H1 (cell line): ENCODE measurements at regions not wholly inside any gene's neighbourhood (a gene's known extent, or its start where the extent isn't known, plus 50 kb on each side); places are given as distances from the start of the nearest gene placed in this dataset.

Source experiments
- CBX8 ChIP-seq: fragments of 300-800, 300-1000 bp; sonication (generic); IDR thresholded peaks from 2 replicates; pipeline ENCODE4 v1.7.1; 2016; ENCODE audit warnings: low read depth, low read length, borderline replicate concordance
- CHD7 ChIP-seq: fragments of 300-600 bp; sonication (generic); IDR thresholded peaks from 2 replicates; pipeline ENCODE4 v1.7.1; 2012; ENCODE audit warnings: low read length, moderate library complexity, mild to moderate bottlenecking, inconsistent platforms; ENCODE audit not compliant: insufficient replicate concordance
- EZH2 ChIP-seq: fragments of 200-600 bp; sonication (generic); IDR thresholded peaks from 2 replicates; pipeline ENCODE4 v1.7.1; 2012; ENCODE audit warnings: low read depth, mild to moderate bottlenecking, moderate library complexity, low read length, inconsistent platforms; ENCODE audit not compliant: severe bottlenecking
- GABPA ChIP-seq: IDR thresholded peaks from 2 replicates; pipeline ENCODE4 v1.6.1; 2011; ENCODE audit warnings: mild to moderate bottlenecking, low read length, moderate library complexity, borderline replicate concordance; ENCODE audit not compliant: insufficient read depth
- MAFK ChIP-seq: IDR thresholded peaks from 2 replicates; pipeline ENCODE4 v1.6.1; 2012; ENCODE audit warnings: low read depth, mild to moderate bottlenecking, improper control_type of control experiment, low read length
- SP1 ChIP-seq: IDR thresholded peaks from 2 replicates; pipeline ENCODE4 v1.6.1; 2011; ENCODE audit warnings: low read depth, low read length
- TEAD4 ChIP-seq: IDR thresholded peaks from 2 replicates; pipeline ENCODE4 v1.6.1; 2012; ENCODE audit warnings: low read depth, low read length, inconsistent platforms, mixed read lengths

GRCh38 chr19:27735314-27735713, 1477.6 kb downstream of the UQCRFS1 start (continued):
- no peak for TF ChIP-seq CHD7
- no peak for TF ChIP-seq GABPA
- no peak for TF ChIP-seq CBX8
- no peak for TF ChIP-seq EZH2
- TF ChIP-seq SP1 = no peak
- TF ChIP-seq TEAD4 = no peak
- no peak for TF ChIP-seq MAFK
